COLO829 (cell line): ENCODE measurements at regions not wholly inside any gene's neighbourhood (a gene's known extent, or its start where the extent isn't known, plus 50 kb on each side); places are given as distances from the start of the nearest gene placed in this dataset.
"Not testable (repeated sequence)": the region's sequence is repeated elsewhere in the genome, so short reads cannot be mapped to it uniquely, and the experiment has no call there.

Experiments used
- DNase-seq: peaks from one replicate; pipeline ENCODE4 v3.0.0; 2012; ENCODE audit warnings: low spot score

DNA sequence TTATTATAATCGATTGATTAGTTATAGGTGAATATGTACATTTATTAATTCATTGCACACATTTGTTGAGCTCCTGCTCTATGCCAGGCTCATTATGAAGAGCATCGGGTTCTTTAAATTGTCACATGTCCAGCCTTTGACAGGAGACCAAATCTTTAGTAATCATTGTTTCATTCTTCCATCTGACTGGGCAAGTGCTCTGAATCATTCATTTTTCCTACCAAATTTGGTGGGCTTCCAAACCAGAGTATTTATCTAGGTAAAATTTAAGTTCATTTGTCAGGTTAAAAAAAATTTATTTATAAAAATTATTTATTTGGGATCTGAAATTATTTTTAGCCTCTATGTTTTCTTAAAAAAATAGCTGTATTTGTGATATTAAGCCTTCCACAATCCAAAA, 404.9 kb upstream of the MMS22L start:
- DNase-seq, result no peak

DNA sequence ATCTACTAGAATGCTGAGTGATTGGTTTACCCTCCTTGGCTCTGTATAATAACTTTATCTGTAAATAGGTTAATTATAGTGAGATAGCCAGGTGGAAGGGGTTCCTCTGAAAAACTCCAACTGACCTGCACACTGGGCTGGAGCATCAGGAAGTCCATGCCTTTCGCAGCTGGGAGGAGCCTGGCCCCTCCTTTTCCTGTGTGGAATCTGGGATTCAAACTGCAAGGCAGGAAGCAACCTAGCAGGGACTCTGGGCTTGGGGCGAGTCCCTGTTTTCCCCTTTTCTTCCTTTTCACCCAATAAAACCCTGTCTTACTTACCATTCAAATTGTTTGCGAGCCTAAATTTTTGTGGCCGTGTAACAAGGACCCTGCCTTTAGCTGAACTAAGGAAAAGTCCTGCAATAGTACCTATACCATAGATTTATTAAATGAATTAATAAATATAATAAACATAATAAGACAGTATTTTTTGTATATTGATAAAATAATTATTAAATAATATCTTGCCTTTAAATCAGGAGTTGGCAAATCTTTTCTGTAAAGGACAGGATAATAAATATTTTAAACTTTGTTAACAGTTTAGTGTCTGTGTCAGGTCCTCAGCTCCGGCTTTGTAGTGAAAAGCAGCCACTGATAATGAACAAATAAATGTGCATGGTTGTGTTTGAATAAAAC, 406.2 kb upstream of the MMS22L start:
- no peak for DNase-seq

DNA sequence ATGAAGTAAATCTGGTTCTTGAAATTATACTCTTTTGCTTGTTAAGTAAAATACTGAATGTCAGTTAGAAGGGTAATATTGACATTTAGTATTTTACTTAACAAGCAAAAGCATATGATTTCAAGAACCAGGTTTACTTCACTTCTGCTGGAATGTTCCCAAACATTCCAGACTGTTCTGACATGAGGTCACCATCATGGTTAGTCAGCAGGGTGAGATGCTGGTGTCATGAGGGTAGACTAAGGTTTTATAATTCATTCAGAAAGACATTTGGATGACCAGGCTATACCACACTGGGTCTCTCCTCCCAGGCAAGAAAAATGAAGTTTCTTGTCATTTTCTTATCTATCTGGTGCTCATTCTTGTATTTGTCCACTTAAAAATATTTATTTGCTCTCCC, 414.4 kb upstream of the MMS22L start:
- DNase-seq, result no peak

DNA sequence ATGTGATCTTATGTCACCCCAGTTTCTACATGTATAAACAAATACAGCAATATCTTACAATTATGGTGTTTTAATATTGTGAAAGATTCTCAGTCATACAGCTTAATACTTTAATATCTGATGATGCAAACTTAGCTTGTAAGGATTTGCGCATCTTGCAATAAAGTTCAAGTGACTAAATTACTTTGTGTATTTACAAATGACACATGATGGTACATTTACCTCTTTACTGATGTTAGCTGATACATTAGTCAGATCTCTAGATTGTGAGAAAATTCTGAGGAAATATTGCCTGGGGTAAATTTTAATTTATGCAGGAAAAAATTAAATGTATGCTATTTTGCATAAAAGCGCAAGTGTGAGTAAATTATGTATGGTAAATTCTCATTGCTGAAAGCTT, 418.8 kb upstream of the MMS22L start:
- DNase-seq, result no peak

DNA sequence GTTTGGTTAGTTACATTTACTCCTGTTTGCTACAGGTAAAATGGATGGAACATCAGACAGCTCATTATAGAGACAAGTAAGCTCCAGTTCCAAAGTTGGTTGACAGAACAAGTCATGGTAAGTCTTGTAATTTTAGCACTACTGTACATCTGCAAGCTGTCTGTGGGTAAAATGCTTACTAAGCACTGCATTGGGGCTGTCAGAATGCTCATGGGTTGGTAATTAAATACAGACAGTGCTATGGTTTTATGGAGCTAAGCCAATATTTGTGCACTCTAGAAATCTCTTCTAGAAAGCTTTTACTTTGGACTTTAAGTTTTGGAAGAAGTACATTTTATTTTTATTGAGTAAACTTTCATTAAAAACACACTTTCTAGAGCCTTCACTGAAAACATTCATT, 419.2 kb upstream of the MMS22L start:
- DNase-seq, result no peak

DNA sequence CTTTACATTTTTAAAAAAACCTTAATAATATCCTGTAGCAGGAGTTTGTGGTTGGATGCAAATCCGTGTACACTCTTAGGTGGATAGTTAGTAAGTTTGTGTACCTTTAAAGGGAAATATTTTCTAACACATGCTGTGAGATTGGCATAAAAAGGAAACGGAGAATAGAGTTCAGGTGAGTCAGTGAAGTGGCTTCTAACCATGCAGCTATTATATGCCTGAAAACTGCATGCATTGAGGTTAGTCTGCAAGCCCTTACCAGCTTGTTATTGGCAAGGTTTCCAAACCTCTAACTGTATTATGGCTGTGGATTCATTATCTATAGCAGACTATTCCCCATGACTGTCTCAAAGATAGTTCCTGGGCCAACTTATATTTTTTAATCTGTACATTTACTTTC, 420.6 kb upstream of the MMS22L start:
- DNase-seq, result no peak

DNA sequence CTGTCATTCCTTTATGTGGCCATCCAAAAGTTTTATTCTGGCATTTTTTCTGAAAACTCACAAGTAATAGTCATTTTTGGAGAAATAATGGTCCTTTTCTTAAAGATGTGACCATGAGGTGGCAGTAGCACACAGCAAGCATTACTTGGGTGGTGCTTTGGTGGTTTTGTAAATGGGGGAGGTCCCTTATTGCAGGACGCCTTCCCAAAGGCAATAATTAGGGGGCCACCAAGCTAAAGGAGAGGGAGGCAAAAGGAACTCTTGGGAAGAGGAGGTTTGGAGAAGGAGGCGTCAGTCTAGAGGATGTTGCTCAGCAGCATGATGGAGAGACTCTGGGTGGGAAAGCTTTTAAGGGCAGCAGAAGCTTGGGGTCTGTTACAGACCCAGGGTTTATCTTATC, 422.6 kb upstream of the MMS22L start:
- no peak for DNase-seq

DNA sequence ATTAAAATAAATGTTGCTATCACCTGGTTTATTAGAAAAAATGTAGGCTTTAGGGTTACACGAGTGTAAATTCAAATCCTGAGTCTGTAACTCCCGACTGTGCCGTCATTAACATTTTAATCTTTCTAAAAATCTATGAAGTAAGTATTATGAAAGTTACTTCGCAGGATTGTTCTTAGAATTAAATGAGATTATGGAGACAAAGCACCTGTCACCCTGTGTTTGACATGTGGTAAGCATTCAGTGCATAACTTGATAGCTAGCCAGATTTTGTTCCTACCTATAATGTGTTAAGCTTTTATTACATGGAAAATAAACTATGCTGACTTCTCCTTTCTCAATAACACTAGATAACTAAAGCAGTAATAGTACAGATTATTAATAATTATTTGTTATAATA, 429.7 kb upstream of the MMS22L start:
- no peak for DNase-seq

DNA sequence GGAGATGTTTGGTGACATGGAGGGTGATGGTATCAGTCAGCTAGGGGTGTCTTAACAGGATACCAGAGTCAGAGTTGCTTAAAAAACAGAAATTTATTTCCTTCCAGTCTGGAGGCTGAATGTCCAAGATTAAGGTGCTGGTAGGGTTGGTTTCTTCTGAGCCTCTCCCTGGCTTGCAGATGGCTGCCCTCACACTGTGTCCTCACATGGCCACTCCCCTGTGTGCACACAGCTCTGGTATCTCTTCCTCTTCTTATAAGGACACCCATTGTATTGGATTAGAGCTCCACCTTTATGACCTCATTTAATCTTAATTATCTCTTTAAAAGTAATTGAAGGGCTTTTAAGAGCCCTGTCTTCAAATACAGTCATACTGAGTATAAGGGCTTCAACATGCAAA, 431.8 kb upstream of the MMS22L start:
- DNase-seq, result no peak

DNA sequence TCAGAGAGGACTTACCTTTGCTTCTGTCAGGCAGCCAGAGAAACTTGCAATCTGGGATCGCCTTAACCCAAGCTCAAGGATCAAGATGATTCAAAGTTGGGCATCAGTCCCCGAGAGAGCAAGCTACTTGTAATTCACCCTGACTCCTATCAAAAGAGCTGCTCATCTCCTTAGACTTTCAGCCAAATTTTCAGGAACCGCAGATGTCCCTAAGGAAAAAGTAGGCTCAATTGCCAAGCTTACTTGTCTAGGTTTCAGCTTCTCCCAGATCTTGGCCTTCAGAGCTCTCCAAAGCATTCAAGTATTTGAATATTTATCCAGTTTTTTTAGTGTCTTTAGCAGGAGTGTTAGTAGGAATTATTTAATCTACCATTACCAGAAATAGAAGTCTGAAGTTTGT, 434.1 kb upstream of the MMS22L start:
- DNase-seq, result no peak

DNA sequence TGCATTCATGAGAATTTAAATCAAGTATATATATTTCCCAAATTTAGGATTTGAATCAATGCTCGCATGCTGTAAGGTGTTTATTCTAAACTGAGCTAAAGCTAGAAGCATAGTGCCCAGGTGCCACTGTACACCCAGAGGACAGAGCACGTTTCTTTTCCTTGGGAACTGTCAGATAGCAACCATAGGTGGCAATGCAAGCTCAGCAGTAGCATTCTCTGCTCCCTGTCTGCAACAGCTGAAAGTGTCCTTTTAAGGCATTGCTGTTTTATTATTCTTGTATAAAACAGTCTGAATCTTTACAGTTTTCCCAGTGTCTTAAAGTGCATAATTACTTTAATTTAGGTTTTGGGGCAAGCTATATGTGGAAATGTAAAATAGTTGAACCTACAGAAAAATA, 443.4 kb upstream of the MMS22L start:
- no peak for DNase-seq

DNA sequence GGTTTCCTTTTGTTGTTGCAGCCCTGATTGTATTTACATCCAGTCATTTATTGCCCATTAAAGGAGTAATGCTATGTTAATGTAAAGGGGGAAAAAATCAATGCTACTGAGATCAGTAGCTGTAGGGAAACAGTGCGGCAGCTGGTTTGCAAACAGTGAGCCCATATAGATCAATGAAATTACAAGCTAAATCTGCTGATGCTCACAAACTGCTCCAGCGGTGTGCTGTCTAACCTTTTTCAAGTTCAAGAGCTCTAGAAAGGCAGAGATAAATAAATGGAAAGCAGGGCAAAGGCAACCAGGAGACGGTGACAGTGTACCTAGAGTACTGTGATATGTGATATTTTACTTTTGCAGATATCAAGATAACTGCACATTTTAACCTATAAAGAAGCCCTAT, 449.0 kb upstream of the MMS22L start:
- no peak for DNase-seq

DNA sequence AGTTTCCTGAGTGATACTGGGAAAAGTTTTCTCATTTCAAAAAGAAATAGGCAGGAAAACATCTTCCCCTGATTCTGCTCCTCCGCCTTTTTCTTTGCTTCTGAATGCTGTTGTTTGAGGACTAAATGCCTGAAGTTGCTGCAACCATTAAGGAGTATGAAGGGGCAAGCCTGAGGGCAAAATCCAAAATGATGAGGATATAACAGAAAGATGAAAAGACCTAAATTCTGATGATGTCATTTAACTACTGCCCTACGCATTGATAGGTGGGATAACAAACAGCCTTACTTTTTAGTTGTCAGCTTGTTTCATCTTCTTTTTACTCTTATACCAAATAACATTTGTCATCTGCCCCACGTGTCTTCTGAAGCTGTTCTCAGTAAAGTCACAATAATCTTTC, 474.6 kb upstream of the MMS22L start:
- DNase-seq, result no peak

DNA sequence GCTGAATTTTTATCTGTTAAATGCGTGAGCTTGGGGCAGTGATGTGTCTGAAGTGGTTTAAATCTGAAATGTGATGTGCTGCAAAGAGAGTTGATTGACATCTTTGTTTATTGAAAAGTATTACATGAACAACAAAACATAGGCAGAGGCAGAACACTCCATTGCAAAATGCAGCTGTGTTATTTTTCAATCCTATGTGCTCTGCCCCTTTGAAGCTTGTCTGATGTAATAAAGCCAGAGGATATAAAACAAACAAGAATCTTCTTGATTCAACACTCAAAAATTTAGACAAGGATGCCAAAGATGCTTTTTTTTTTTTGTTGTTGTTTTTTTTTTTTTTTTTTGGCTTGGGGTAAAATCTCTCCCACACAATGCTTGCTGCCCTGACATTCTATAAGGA, 482.4 kb upstream of the MMS22L start:
- DNase-seq, result no peak

DNA sequence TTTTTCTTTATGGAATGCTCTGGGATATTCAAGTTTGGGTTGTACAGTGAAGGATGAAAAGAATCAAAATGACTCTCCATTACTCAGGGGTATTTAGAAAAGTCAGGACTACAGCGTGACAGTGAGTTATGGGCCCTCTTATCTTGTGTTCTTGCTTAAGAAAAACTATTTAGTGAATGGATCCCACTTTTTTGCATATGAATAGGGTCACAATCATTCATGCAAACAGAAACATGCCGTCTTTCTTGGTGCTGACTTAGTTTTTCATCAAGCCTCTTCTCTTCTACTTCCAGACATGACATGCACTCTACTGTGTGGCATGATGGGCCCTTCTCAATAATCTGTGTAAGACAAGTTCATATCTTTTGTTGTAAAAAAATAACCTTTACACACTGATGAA, 488.4 kb upstream of the MMS22L start:
- DNase-seq, result no peak

DNA sequence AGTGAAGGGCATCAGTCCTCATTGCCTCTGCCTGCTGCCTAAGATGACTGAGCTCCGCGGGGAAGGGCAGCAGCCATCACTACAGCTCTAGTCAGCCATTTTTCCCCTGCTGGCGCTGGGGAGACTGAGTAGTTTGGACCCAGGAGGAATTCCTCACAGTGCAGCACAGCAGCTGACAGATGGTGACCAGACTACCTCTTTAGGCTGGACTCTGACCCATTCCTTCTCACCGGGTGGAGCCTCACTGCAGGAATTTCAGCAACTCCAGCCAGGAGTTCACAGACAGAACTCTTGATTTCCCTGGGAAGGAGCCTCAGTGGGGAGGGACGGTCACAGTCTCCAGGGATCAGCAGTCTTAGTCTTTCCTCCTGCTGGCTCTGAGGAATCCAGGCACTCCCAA, 492.0 kb upstream of the MMS22L start:
- no peak for DNase-seq

DNA sequence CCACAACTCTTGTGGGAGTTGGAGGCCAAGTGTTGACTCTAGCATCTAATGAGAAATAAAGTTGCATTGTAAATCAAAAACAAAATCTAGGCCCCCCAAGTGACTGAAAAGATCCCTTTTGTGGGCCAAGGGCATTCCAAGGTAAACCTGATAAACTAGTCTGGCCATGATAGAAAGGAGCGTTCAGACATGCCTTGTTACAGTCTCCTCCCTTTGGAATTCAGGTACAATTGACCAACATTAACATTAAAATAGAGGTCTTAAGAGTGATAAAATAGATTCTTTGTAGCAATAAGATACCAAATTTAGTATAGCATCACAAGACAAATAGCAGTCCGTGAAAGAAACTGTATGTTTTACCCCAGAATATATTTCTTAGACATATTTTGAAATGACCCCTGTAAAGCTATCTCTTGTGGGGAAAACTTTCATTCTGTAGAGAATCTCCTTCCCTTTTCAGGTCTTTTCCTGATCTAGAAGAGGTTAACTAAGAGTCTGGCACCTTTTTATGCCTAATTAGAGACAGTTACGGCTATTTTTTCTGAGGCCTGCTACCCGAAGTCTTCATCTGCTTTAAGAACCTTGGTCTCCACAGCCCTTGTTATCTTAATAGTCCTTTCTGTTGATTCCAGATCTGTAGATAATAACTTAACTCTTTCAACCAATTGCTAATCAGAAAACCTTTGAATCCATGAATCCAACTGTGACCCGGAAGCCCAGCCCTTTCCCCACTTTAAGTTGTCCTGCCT, 495.4 kb upstream of the MMS22L start:
- no peak for DNase-seq

DNA sequence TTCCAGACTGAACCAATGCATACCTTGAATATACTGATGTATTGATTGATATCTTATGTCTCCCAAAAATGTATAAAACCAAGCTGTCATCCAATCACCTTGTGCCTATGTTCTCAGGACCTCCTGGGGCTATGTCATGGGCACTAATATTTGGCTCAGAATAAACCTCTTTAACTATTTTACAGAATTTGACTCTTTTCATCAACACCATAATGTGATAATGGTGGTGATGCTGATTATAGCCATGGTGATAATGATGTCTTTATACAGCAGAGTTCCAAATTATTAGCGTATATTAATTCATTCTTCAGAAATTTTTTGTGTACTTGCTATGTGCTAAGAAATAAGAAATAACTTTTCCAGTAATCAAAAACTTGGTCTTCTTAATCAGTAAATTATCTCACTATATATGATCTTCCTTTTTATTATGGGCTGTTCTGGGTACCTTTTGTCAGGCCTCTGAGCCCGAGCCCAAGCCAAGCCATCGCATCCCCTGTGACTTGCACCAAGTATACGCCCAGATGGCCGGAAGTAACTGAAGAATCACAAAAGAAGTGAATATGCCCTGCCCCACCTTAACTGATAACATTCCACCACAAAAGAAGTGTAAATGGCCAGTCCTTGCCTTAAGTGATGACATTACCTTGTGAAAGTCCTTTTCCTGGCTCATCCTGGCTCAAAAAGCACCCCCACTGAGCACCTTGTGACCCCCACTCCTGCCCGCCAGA, 496.2 kb upstream of the MMS22L start:
- DNase-seq, result not testable (repeated sequence)

DNA sequence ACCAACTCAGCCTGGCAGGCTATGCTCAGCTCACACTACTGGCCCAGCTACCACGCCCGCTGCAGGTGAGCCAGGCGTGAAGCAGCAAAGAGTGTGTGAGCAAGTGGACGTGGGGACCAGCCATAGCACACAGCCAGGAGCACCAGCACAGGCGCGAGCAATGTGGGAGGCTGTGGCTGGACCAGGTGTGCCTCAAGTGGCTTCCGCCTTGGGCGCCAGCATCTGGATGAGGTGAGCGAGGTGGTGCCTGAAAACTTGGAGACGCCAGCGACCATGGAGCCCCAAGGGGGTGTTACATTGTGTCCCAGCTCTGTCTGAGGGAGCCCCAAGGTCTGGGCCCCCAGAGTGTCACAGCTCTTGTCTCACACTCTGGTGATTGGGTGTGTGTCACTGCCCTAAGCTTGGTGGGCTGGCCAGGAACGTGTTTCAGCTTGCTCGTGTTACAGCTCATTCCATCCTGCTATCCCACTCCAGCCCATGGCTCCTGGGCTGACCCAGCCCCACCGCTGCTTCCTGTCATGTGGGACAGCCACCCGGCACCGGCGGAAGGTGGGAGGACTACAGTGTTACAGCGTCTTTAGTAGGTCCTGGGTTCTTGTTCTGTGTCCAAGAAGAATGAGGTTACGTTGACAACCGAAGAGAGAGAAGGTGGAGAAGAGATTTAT, 508.0 kb upstream of the MMS22L start:
- DNase-seq, result no peak

DNA sequence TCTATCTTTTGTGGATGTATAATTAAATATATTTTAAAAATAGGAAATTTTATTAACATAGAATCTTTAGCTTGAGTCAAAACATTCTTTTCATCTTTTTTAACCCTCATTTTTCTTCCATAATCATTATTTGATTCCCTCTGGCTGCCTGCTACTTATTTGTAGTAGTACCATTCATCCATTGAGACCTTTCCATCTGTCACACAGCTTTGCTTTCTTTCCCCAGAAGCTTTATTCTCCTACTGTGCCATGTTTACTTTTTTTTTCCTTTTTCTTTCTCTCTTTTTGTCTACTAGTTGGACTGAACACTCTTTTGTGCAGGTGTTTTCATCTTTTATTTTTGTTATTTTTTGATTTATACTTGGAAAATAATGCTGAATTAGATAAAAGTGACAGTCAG, 522.6 kb upstream of the MMS22L start:
- DNase-seq, result no peak

DNA sequence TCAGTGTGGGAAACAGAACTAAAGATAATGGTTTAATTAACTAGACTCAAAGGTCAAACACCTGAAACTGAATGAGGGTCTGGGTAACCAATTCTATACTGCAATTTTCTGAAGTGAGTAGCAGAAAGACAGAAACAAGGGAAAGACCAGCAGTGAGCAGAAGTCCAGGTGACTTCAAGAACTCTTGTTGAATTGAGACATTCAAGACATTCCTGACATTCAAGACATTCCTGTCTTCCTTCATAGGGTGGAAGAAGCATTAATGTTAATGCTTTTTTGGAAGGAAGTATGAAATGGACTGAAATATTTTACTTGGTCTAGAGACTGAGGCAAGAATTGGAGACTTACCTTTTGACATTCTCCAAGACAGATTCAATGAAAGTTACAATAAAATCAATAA, 529.9 kb upstream of the MMS22L start:
- DNase-seq, result no peak

DNA sequence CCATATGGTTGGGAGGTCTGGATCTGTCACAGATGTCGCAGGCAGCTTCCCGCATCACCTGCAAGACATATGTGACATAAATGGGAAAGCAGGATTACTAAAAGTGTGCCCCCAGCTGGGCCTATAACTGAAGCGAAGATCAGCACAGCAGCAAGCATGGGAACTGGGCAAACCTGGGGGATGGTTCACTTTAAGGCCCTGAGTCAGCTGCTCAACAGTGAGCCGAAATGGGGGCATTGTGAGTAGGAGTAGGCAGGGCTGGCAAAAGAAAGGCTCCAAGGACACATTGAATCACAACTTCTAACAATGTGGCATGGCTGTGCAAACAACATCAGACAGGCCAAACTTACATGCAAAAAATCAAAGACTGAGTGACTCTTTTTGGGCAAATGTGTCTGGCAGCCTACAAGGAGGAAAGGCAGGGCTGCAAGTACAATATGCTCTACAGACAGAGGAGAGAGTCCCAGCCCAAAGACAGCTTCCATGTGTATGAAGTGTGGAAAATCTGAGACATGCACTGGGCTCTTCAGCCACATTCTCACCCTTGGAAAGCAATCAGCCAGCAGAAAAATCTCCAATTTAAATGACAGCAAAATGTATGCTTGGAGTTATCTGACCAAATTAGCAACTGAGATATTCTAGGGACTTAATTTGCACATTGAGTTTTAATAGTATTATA, 531.0 kb upstream of the MMS22L start:
- no peak for DNase-seq
